DOHH2 (cell line): ENCODE measurements at regions not wholly inside any gene's neighbourhood (a gene's known extent, or its start where the extent isn't known, plus 50 kb on each side); places are given as distances from the start of the nearest gene placed in this dataset.

Experiments used
- CTCF ChIP-seq: fragments of 200-600 bp; sonication (generic); IDR thresholded peaks from one replicate; pipeline ENCODE4 v1.5.1; 2014; ENCODE audit warnings: antibody characterized with exemption, mild to moderate bottlenecking, low read depth, low read length; ENCODE audit not compliant: poor library complexity, severe bottlenecking
- EZH2phosphoT487 ChIP-seq: fragments of 200-600 bp; sonication (generic); IDR thresholded peaks from 2 replicates; pipeline ENCODE4 v1.6.1; 2017; ENCODE audit warnings: borderline replicate concordance, mild to moderate bottlenecking, antibody characterized with exemption, low read length, moderate library complexity, mixed read lengths

DNA sequence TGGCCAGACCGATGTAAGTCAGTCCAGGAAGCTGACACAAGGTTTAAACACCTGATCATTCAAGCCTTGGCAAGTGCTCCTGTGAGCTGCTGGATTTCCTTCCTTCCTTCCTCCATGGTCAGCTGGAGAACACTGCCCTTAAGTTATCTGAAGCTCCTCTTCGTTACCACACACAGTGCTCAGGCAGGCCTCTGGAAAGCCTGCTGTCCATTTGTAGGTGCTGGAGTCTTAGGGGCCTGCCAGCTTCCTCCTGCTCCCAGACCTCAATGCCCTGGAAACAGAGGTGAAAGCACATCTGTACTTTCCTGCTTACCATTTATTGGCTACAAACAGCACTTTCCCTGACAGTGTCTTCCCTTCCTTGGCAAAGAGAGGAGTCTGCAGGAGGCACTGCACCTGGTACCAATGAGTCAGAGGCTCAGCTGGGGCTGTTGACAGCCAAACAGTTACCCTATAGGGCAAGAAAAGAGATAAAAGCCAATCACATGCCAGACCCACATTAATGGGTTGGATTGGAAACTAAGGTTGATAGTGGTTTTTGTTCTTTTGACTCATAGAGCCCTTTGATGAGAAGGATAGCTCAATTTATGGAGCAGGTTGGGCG is 72.6 kb upstream of the PUM3 start:
- no peak for TF ChIP-seq CTCF
- no peak for TF ChIP-seq EZH2phosphoT487
